Testis (tissue), 2 donors: ENCODE measurements at regions not wholly inside any gene's neighbourhood (a gene's known extent, or its start where the extent isn't known, plus 50 kb on each side); places are given as distances from the start of the nearest gene placed in this dataset.

Experiments
- DNase-seq: peaks from one replicate; pipeline ENCODE4 v3.0.0-alpha.2; 2019
- H3K27ac ChIP-seq, 2 donors: fragments of 200-600 bp; sonication (generic); one replicate each; pipeline ENCODE4 v1.5.1; 2019
- H3K27me3 ChIP-seq: fragments of 200-600 bp; sonication (generic); one replicate; pipeline ENCODE4 v1.5.1; 2019
- H3K36me3 ChIP-seq: fragments of 200-600 bp; sonication (generic); one replicate; pipeline ENCODE4 v1.5.1; 2017; ENCODE audit warnings: low read depth; ENCODE audit errors: missing control alignments
- H3K4me1 ChIP-seq: fragments of 200-600 bp; sonication (generic); one replicate; pipeline ENCODE4 v1.5.1; 2019
- H3K4me3 ChIP-seq, 2 donors: fragments of 200-600 bp; sonication (generic); one replicate each; pipeline ENCODE4 v1.5.1; 2017 to 2019
- H3K9me3 ChIP-seq: fragments of 200-600 bp; sonication (generic); one replicate; pipeline ENCODE4 v1.5.1; 2017
- CTCF ChIP-seq, 3 experiments: fragments of 450-650 bp in 2 of 3; fragments of 200-600 bp in 1 of 3; sonication (generic) in 1 of 3; IDR thresholded peaks; one replicate each; pipeline ENCODE4 v1.5.1; 2016 to 2019; ENCODE audit warnings: antibody characterized with exemption in 3 of 3, mild to moderate bottlenecking in 2 of 3, moderate library complexity in 1 of 3
- POLR2A ChIP-seq: fragments of 450-650 bp; IDR thresholded peaks from one replicate; pipeline ENCODE4 v1.6.1; 2017; ENCODE audit warnings: antibody characterized with exemption, mild to moderate bottlenecking, moderate library complexity
- WGBS, 2 donors: methylation state at CpG; one replicate each; pipeline ENCODE4 v1.1.5; 2018; 5-methylcytosine and 5-hydroxymethylcytosine counted together
- intact Hi-C: fragments of 100-400 bp; cut with DNase I; formaldehyde crosslinking; loops from one replicate; pipeline ENCODE4 v1.15.1; 2023; ENCODE audit warnings: low total_unique reads
- small RNA-seq, 2 donors: library from RNA; depleted of rRNA; stranded (forward); fragments of <200 nt; gene quantifications; one replicate each; pipeline ENCODE3, GENCODE V24; 2016

GRCh38 chr1:14545422-14546025 lies 53.0 kb upstream of the KAZN start:
- TF ChIP-seq CTCF (IDR thresholded peaks at IDR 0.05) (no peak), POLR2A (no peak)
- H3K27ac ChIP-seq, result no peak overlapping the region
- 85 to 94% methylated on average over 4 of the region's 4 CpGs for WGBS, 2 donors
- intact Hi-C loops, result no loop called here
- no peak overlapping the region for H3K4me3 ChIP-seq
- no peaks in the 10 kb centered on the region for H3K4me1 ChIP-seq
- no peaks in the 10 kb centered on the region for H3K9me3 ChIP-seq
- no peaks in the 10 kb centered on the region for H3K36me3 ChIP-seq
- no peak for DNase-seq
- H3K27me3 ChIP-seq, result no peaks in the 10 kb centered on the region

- Histone ChIP-seq H3K4me1 (no peaks in the 10 kb centered on the region), H3K27me3 (no peaks in the 10 kb centered on the region), H3K36me3 (no peaks in the 10 kb centered on the region), H3K9me3 (no peaks in the 10 kb centered on the region), H3K27ac (no peak overlapping the region), H3K4me3 (no peak overlapping the region)
- no peak for DNase-seq
- WGBS, 2 donors, result 56 to 58% methylated on average over 3 of the region's 3 CpGs
- TF ChIP-seq CTCF (IDR thresholded peaks at IDR 0.05) (no peak), POLR2A (no peak)
- intact Hi-C loops, result no loop called here
Measured at GRCh38 chr1:14546416-14546815, 52.1 kb upstream of the KAZN start.

Small RNA genes lying in the stretch of these regions (small RNA-seq; reads per million reads assigned to genes)
- gene RNU6-1265P, result 0 reads per million in 2 donors
